ENCODE measurements at regions not wholly inside any gene's neighbourhood (a gene's known extent, or its start where the extent isn't known, plus 50 kb on each side); places are given as distances from the start of the nearest gene placed in this dataset.

DNA sequence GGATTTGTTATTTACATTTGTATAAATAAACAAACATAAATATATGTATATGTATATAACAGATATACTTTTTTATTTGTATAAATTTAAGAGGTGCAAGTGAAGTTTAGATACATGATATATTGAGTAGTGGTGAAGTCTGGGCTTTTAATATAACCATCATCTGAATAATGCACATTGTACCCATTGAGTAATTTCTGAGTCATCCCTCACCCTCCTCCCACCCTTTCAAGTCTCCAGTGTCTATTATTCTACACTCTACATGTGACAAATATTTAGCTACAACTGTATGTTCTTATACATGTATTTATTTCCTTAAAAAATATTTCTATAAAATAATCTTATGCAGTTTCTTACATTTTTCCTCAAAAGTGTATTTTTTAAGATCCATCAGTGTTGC lies 358.7 kb upstream of the TFPI start:
- TF ChIP-seq ARNTL (CRISPR knock-in tag; IDR thresholded peaks at IDR 0.05; ENCODE audit: borderline replicate concordance, low read depth) = no peak
- no peak for TF ChIP-seq ZNF70 (CRISPR knock-in tag; IDR thresholded peaks at IDR 0.05)
- TF ChIP-seq, protein P1, sequence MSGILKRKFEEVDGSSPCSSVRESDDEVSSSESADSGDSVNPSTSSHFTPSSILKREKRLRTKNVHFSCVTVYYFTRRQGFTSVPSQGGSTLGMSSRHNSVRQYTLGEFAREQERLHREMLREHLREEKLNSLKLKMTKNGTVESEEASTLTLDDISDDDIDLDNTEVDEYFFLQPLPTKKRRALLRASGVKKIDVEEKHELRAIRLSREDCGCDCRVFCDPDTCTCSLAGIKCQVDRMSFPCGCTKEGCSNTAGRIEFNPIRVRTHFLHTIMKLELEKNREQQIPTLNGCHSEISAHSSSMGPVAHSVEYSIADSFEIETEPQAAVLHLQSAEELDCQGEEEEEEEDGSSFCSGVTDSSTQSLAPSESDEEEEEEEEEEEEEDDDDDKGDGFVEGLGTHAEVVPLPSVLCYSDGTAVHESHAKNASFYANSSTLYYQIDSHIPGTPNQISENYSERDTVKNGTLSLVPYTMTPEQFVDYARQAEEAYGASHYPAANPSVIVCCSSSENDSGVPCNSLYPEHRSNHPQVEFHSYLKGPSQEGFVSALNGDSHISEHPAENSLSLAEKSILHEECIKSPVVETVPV (CRISPR knock-in tag; IDR thresholded peaks at IDR 0.05) = no peak
- TF ChIP-seq RARB (CRISPR knock-in tag; IDR thresholded peaks at IDR 0.05) = no peak

Data from SK-N-SH treated with all-trans-retinoic acid at 6 μM for 48 hours (cell line).